B cell (primary cell): ENCODE measurements at regions not wholly inside any gene's neighbourhood (a gene's known extent, or its start where the extent isn't known, plus 50 kb on each side); places are given as distances from the start of the nearest gene placed in this dataset.

Experiments used
- ATAC-seq: fragments of 200-7000 bp; cut with Tn5 transposase; one replicate; pipeline ENCODE4 v1.10.0; 2021; ENCODE audit warnings: low read depth, mild to moderate bottlenecking, moderate number of reproducible peaks, moderate library complexity
- CTCF ChIA-PET: fragments of 350-600 bp; sonication (Branson Sonifier 250); formaldehyde crosslinking; loops from one replicate; lab custom pipeline; 2021; ENCODE audit warnings: antibody characterized with exemption, inconsistent platforms; lab: Charles Lee
- POLR2A ChIA-PET: fragments of 350-600 bp; sonication (Branson Sonifier 250); formaldehyde crosslinking; loops from one replicate; lab custom pipeline; 2021; ENCODE audit warnings: antibody characterized with exemption; lab: Charles Lee
- DNase-seq: peaks from one replicate; pipeline ENCODE4 v3.0.0; 2013
- H2AFZ ChIP-seq: 2 replicates; pipeline ENCODE4 v1.6.1; 2012; ENCODE audit warnings: mild to moderate bottlenecking, low read depth, low read length; ENCODE audit not compliant: insufficient read depth, poor library complexity, severe bottlenecking
- H3K27ac ChIP-seq, 2 donors: 1 replicate in 1 of 2; 2 replicates in 1 of 2; pipeline ENCODE4 v1.5.1; 2012 to 2013; ENCODE audit warnings: low read length in 2 of 2, mild to moderate bottlenecking in 2 of 2, moderate library complexity in 1 of 2
- H3K27me3 ChIP-seq, 4 experiments: fragments of 200-600 bp in 1 of 4; sonication (generic) in 1 of 4; replicated peaks in 1 of 4; 1 replicate in 2 of 4; 2 replicates in 2 of 4; pipeline versions ENCODE4 v1.6.1 to v1.7.0; 2013 to 2016; ENCODE audit warnings: low read length in 3 of 4, mild to moderate bottlenecking in 2 of 4, mixed read lengths in 1 of 4, moderate library complexity in 1 of 4; ENCODE audit not compliant: insufficient read depth in 4 of 4, control insufficient read depth in 3 of 4; ENCODE audit errors: control extremely low read depth in 1 of 4
- H3K36me3 ChIP-seq, 2 experiments: replicated peaks in 1 of 2; 1 replicate in 1 of 2; 2 replicates in 1 of 2; pipeline versions ENCODE4 v1.6.1 to v1.7.1; 2013; ENCODE audit warnings: low read length in 1 of 2; ENCODE audit not compliant: insufficient read depth in 2 of 2, control insufficient read depth in 1 of 2; ENCODE audit errors: control extremely low read depth in 1 of 2, extremely low read depth in 1 of 2
- H3K4me1 ChIP-seq, 2 donors: fragments of 200-600 bp in 1 of 2; sonication (generic) in 1 of 2; 1 replicate in 1 of 2; 2 replicates in 1 of 2; pipeline versions ENCODE4 v1.5.1 to v1.6.1; 2013 to 2017; ENCODE audit warnings: low read length in 2 of 2; ENCODE audit not compliant: control insufficient read depth in 2 of 2, insufficient read depth in 2 of 2
- H3K4me2 ChIP-seq: replicated peaks from 2 replicates; pipeline ENCODE3; 2012; ENCODE audit warnings: mild to moderate bottlenecking, low read depth, low read length; ENCODE audit not compliant: poor library complexity, severe bottlenecking
- H3K4me3 ChIP-seq, 5 experiments: fragments of 200-600 bp in 1 of 5; sonication (generic) in 1 of 5; 1 replicate in 3 of 5; 2 replicates in 2 of 5; pipeline versions ENCODE4 v1.5.1 to v1.7.0; 2011 to 2016; ENCODE audit warnings: low read length in 4 of 5, mild to moderate bottlenecking in 4 of 5, low read depth in 2 of 5, control low read depth in 1 of 5, moderate library complexity in 1 of 5; ENCODE audit not compliant: insufficient read depth in 1 of 5; ENCODE audit errors: control extremely low read depth in 1 of 5, extremely low read depth in 1 of 5
- H3K79me2 ChIP-seq: fragments of 200-600 bp; sonication (generic); one replicate; pipeline ENCODE4 v1.6.0; 2016; ENCODE audit warnings: low read length; ENCODE audit not compliant: control insufficient read depth, insufficient read depth
- H3K9ac ChIP-seq: fragments of 200-600 bp; sonication (generic); 2 replicates; pipeline ENCODE4 v1.6.1; 2017; ENCODE audit warnings: mild to moderate bottlenecking, low read length, moderate library complexity
- H3K9me3 ChIP-seq, 3 donors: one replicate each; pipeline versions ENCODE4 v1.6.1 to v1.7.1; 2013; ENCODE audit warnings: low read length in 2 of 3; ENCODE audit not compliant: control insufficient read depth in 2 of 3, insufficient read depth in 1 of 3; ENCODE audit errors: control extremely low read depth in 1 of 3
- H4K20me1 ChIP-seq: 2 replicates; pipeline ENCODE4 v1.6.0; 2012; ENCODE audit warnings: mild to moderate bottlenecking, low read length; ENCODE audit not compliant: insufficient read depth, control insufficient read depth, poor library complexity, severe bottlenecking
- H3K27ac Mint-ChIP-seq: one replicate; pipeline ENCODE4 v1.8.0; 2021; ENCODE audit warnings: mixed read lengths
- H3K27me3 Mint-ChIP-seq: one replicate; pipeline ENCODE4 v1.8.0; 2021; ENCODE audit warnings: mixed read lengths
- H3K4me1 Mint-ChIP-seq: one replicate; pipeline ENCODE4 v1.8.0; 2021; ENCODE audit warnings: mixed read lengths
- H3K4me3 Mint-ChIP-seq: one replicate; pipeline ENCODE4 v1.8.0; 2021; ENCODE audit warnings: mixed read lengths
- H3K9me3 Mint-ChIP-seq: one replicate; pipeline ENCODE4 v1.8.0; 2022; ENCODE audit warnings: mixed read lengths; ENCODE audit not compliant: insufficient read depth
- CTCF ChIP-seq: fragments of 200-600 bp; IDR thresholded peaks from one replicate; pipeline ENCODE4 v1.8.0; 2022; ENCODE audit warnings: antibody characterized with exemption, mild to moderate bottlenecking
- EZH2 ChIP-seq: IDR thresholded peaks from 2 replicates; pipeline ENCODE4 v1.6.1; 2012; ENCODE audit warnings: borderline replicate concordance, low read depth, mild to moderate bottlenecking, moderate library complexity, low read length; ENCODE audit not compliant: insufficient read depth, poor library complexity, severe bottlenecking
- WGBS: methylation state at CpG from one replicate; pipeline ENCODE4 v1.1.5; 2013; ENCODE audit warnings: missing lambda C conversion rate; ENCODE audit not compliant: insufficient coverage; 5-methylcytosine and 5-hydroxymethylcytosine counted together
- intact Hi-C: fragments of 100-400 bp; cut with micrococcal nuclease; formaldehyde crosslinking; loops from one replicate; pipeline ENCODE4 v1.10.0; 2022

- Histone ChIP-seq H3K36me3 (no peaks in the 10 kb centered on the region), H3K4me3 (no peak overlapping the region), H3K27ac (no peak overlapping the region), H4K20me1 (no peaks in the 10 kb centered on the region), H3K9me3 (peaks cover 0 to 4% (median 0%) of the 10 kb centered on the region in 3 donors), H3K27me3 (peaks cover 0 to 4% (median 0%) of the 10 kb centered on the region in 4 experiments), H3K79me2 (no peaks in the 10 kb centered on the region), H3K4me2 (no peak overlapping the region), H2AFZ (no peak overlapping the region), H3K4me1 (no peaks in the 10 kb centered on the region), H3K9ac (no peak overlapping the region)
- ATAC-seq (no peak), DNase-seq (no peak)
- H3K4me1 Mint-ChIP-seq = no peaks in the 10 kb centered on the region
- H3K9me3 Mint-ChIP-seq = no peaks in the 10 kb centered on the region
- H3K27me3 Mint-ChIP-seq = peaks cover 4% of the 10 kb centered on the region
- intact Hi-C loops = no loop called here
- H3K4me3 Mint-ChIP-seq = no peak overlapping the region
- 33% methylated on average over 1 of the region's 3 CpGs for WGBS
- no peak overlapping the region for H3K27ac Mint-ChIP-seq
- ChIA-PET CTCF (no interaction called here), POLR2A (no interaction called here)
- no peak for TF ChIP-seq CTCF
These were observed 239.7 kb upstream of the API5 start for GRCh38 chr11:43072096-43072495.

GRCh38 chr11:43072911-43073310, 238.9 kb upstream of the API5 start:
- H4K20me1 ChIP-seq = no peaks in the 10 kb centered on the region
- no peak overlapping the region for H3K4me3 ChIP-seq
- H3K9ac ChIP-seq = no peak overlapping the region
- no peak for DNase-seq
- intact Hi-C loops = no loop called here
- ChIA-PET POLR2A (no interaction called here), CTCF (no interaction called here)
- H3K9me3 ChIP-seq = peaks cover 0 to 4% (median 0%) of the 10 kb centered on the region in 3 donors
- WGBS = 54% methylated on average over 1 of the region's 4 CpGs
- no peak for ATAC-seq
- H3K4me1 ChIP-seq = no peaks in the 10 kb centered on the region
- no peak overlapping the region for H3K27ac ChIP-seq
- Mint-ChIP-seq H3K4me1 (no peaks in the 10 kb centered on the region), H3K9me3 (no peaks in the 10 kb centered on the region), H3K4me3 (no peak overlapping the region), H3K27me3 (peaks cover 4% of the 10 kb centered on the region), H3K27ac (no peak overlapping the region)
- H3K36me3 ChIP-seq = no peaks in the 10 kb centered on the region
- no peaks in the 10 kb centered on the region for H3K79me2 ChIP-seq
- no peak overlapping the region for H2AFZ ChIP-seq
- no peak overlapping the region for H3K4me2 ChIP-seq
- no peak for TF ChIP-seq CTCF
- no peak for TF ChIP-seq EZH2
- H3K27me3 ChIP-seq = peaks cover 0 to 4% (median 0%) of the 10 kb centered on the region in 4 experiments
